Peyer's patch (tissue), 4 donors: ENCODE measurements at regions not wholly inside any gene's neighbourhood (a gene's known extent, or its start where the extent isn't known, plus 50 kb on each side); places are given as distances from the start of the nearest gene placed in this dataset.
"Not testable (repeated sequence)": the region's sequence is repeated elsewhere in the genome, so short reads cannot be mapped to it uniquely, and the experiment has no call there.

Experiments used
- CTCF ChIP-seq, 6 experiments: fragments of 450-650 bp in 4 of 6; fragments of 200-600 bp in 2 of 6; sonication (generic) in 1 of 6; IDR thresholded peaks; one replicate each; pipeline ENCODE4 v1.5.1; 2017 to 2019; ENCODE audit warnings: antibody characterized with exemption in 6 of 6, mild to moderate bottlenecking in 3 of 6, moderate library complexity in 1 of 6
- POLR2A ChIP-seq, 2 donors: fragments of 450-650 bp; IDR thresholded peaks; one replicate each; pipeline ENCODE4 v1.5.1; 2017; ENCODE audit warnings: antibody characterized with exemption in 2 of 2, mild to moderate bottlenecking in 2 of 2, moderate library complexity in 2 of 2

GRCh38 chr2:87548681-87549536, 199.0 kb upstream of the PLGLB2 start:
- TF ChIP-seq CTCF, POLR2A (IDR thresholded peaks at IDR 0.05): not testable (repeated sequence)
